Stimulated activated CD8-positive, alpha-beta memory T cell treated with anti-CD3 and anti-CD28 coated beads, Interleukin-15, amount 100 ng/mL, for 48 hours (primary cell): ENCODE measurements at regions not wholly inside any gene's neighbourhood (a gene's known extent, or its start where the extent isn't known, plus 50 kb on each side); places are given as distances from the start of the nearest gene placed in this dataset.
"Not testable (repeated sequence)": the region's sequence is repeated elsewhere in the genome, so short reads cannot be mapped to it uniquely, and the experiment has no call there.

Source experiments
- DNase-seq, 2 donors: peaks; one replicate each; pipeline ENCODE4 v3.0.0-alpha.2; 2020; ENCODE audit warnings: low read depth in 2 of 2

GRCh38 chr14:43172899-43173548 lies 1334.1 kb downstream of the FSCB start:
- DNase-seq: no peak

GRCh38 chr14:43169722-43170121 lies 1337.4 kb downstream of the FSCB start:
- no peak for DNase-seq

GRCh38 chr14:43168371-43168925 lies 1338.6 kb downstream of the FSCB start:
- DNase-seq: no peak

GRCh38 chr14:43166163-43166562 lies 1340.9 kb downstream of the FSCB start:
- no peak for DNase-seq

- DNase-seq: no peak
Measured at GRCh38 chr14:43165651-43166050, 1341.4 kb downstream of the FSCB start.

- no peak for DNase-seq
Measured at GRCh38 chr14:43161477-43161876, 1345.6 kb downstream of the FSCB start.

- no peak for DNase-seq
Measured at GRCh38 chr14:43157661-43158060, 1349.4 kb downstream of the FSCB start.

- DNase-seq: no peak
Measured at GRCh38 chr14:43155924-43156323, 1351.2 kb downstream of the FSCB start.

GRCh38 chr14:43155258-43155657 lies 1351.8 kb downstream of the FSCB start:
- no peak for DNase-seq

GRCh38 chr14:43147485-43147884 lies 1359.6 kb downstream of the FSCB start:
- DNase-seq: no peak

- no peak for DNase-seq
Measured at GRCh38 chr14:43145361-43145760, 1361.7 kb downstream of the FSCB start.

GRCh38 chr14:43143106-43143505 lies 1364.0 kb downstream of the FSCB start:
- no peak for DNase-seq

GRCh38 chr14:43141636-43142191 lies 1365.4 kb downstream of the FSCB start:
- DNase-seq: no peak

GRCh38 chr14:43140453-43140852 lies 1366.6 kb downstream of the FSCB start:
- no peak for DNase-seq

- no peak for DNase-seq
Measured at GRCh38 chr14:43135877-43136411, 1371.1 kb downstream of the FSCB start.

GRCh38 chr14:43132441-43132840 lies 1374.6 kb downstream of the FSCB start:
- DNase-seq: no peak

- not testable (repeated sequence) for DNase-seq
Measured at GRCh38 chr14:43128429-43128828, 1378.7 kb downstream of the FSCB start.

GRCh38 chr14:43127874-43128273 lies 1379.2 kb downstream of the FSCB start:
- not testable (repeated sequence) for DNase-seq

- DNase-seq: no peak
Measured at GRCh38 chr14:43123544-43123943, 1383.5 kb downstream of the FSCB start.

- no peak for DNase-seq
Measured at GRCh38 chr14:43119672-43120071, 1387.4 kb downstream of the FSCB start.

GRCh38 chr14:43116341-43116740 lies 1390.7 kb downstream of the FSCB start:
- DNase-seq: no peak

- no peak for DNase-seq
Measured at GRCh38 chr14:43105305-43105704, 1401.8 kb downstream of the FSCB start.

- no peak for DNase-seq
Measured at GRCh38 chr14:43090380-43090779, 1416.7 kb downstream of the FSCB start.
